ENCODE measurements at regions not wholly inside any gene's neighbourhood (a gene's known extent, or its start where the extent isn't known, plus 50 kb on each side); places are given as distances from the start of the nearest gene placed in this dataset.

DNA sequence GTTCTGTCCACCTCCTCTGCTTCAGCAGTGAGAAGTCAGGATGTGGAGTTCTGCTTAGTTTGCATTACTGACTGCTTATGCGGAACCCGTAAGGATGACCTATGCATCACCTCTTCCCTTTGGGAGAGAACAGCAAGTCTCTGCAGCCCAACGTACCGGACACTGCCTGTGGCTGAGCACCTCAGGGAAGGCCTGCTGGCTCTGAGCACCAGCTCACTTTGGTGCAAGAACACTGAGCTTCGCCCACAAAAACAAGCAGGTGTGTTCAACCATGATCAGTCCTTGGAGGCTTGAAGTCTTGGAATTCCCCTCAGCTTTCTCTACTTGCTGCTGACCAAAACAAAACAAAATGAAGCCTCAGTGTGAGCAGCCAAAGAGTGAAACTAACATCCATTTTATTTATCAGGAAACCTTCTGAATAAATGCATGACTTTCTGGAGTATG, 52.7 kb upstream of the NCK2 start:
- peak; percentile 57 for DNase-seq (ENCODE audit: low read depth)
- no peak for TF ChIP-seq CTCF (conservative IDR thresholded peaks at IDR 0.05; ENCODE audit: low read depth, low read length)
- no peak overlapping the region for H3K4me3 ChIP-seq (ENCODE audit: low read depth, low read length)

DNA sequence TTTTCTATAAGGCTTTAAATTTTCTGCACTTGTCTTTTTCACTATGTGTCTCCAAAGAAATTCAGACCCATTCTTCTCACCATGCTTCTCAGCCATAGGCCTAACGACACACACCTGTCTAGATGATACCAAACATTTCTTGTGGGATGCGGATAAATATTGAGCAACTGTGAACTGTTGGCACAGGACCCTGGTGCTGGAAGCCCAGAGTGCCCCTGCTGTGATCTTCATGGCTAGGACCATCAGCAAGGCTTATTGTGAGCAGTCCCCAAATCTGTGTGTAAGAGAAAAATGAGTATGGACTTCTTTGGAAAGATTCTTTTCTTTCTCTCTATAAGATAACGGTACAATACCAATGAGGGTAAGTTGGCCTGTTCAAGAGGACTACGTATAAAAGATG, 54.1 kb upstream of the NCK2 start:
- DNase-seq (ENCODE audit: low read depth), result no peak
- no peak overlapping the region for H3K4me3 ChIP-seq (ENCODE audit: low read depth, low read length)
- no peak for TF ChIP-seq CTCF (conservative IDR thresholded peaks at IDR 0.05; ENCODE audit: low read depth, low read length)

DNA sequence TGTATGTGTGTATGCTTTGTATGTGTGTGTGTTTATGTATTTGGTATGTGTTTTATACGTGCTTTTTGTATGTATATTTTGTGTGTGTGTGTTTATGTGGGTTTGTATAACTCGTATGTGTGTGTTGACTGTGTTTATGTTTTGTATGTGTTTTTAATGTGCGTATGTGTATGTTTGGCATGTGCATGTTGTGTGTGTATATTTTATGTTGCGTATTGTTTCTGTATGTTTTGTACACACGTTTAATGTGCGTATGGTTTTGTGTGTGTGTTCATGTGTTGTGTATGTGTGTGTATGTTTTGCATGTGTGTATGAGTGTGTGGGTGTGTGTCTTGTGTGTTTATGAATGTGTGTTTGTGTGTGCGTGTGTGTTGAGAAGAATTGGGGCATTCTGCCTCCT, 55.2 kb upstream of the NCK2 start:
- no peak for TF ChIP-seq CTCF (conservative IDR thresholded peaks at IDR 0.05; ENCODE audit: low read depth, low read length)
- DNase-seq (ENCODE audit: low read depth), result no peak
- H3K4me3 ChIP-seq (ENCODE audit: low read depth, low read length), result no peak overlapping the region

GRCh38 chr2:105688946-105689345, 55.8 kb upstream of the NCK2 start:
- DNase-seq (ENCODE audit: low read depth), result no peak
- no peak for TF ChIP-seq CTCF (conservative IDR thresholded peaks at IDR 0.05; ENCODE audit: low read depth, low read length)
- H3K4me3 ChIP-seq (ENCODE audit: low read depth, low read length), result no peak overlapping the region

- DNase-seq (ENCODE audit: low read depth), result no peak
- H3K4me3 ChIP-seq (ENCODE audit: low read depth, low read length), result no peak overlapping the region
- no peak for TF ChIP-seq CTCF (conservative IDR thresholded peaks at IDR 0.05; ENCODE audit: low read depth, low read length)
Measured at GRCh38 chr2:105686588-105686987, 58.1 kb upstream of the NCK2 start.

GRCh38 chr2:105683011-105683492, 61.7 kb upstream of the NCK2 start:
- TF ChIP-seq CTCF (conservative IDR thresholded peaks at IDR 0.05; ENCODE audit: low read depth, low read length), result no peak
- no peak overlapping the region for H3K4me3 ChIP-seq (ENCODE audit: low read depth, low read length)
- DNase-seq (ENCODE audit: low read depth), result no peak

- DNase-seq (ENCODE audit: low read depth), result no peak
- TF ChIP-seq CTCF (conservative IDR thresholded peaks at IDR 0.05; ENCODE audit: low read depth, low read length), result no peak
- no peak overlapping the region for H3K4me3 ChIP-seq (ENCODE audit: low read depth, low read length)
Measured at GRCh38 chr2:105682401-105682800, 62.3 kb upstream of the NCK2 start.
